Astrocyte (in vitro differentiated cells and primary cell): ENCODE measurements at regions not wholly inside any gene's neighbourhood (a gene's known extent, or its start where the extent isn't known, plus 50 kb on each side); places are given as distances from the start of the nearest gene placed in this dataset.

Experiments
- DNase-seq: peaks from one replicate; pipeline ENCODE4 v3.0.0-alpha.2; 2010; ENCODE audit warnings: low read depth
- FAIRE-seq: peaks from 2 replicates; lab custom pipeline; 2011; peaks lifted over from hg19 to GRCh38; lab: Jason Lieb, UNC
- H2AFZ ChIP-seq: 2 replicates; pipeline ENCODE4 v1.6.0; 2012; ENCODE audit warnings: low read depth, low read length, inconsistent platforms
- H3K27ac ChIP-seq: 2 replicates; pipeline ENCODE4 v1.5.1; 2011; ENCODE audit warnings: low read depth, low read length, inconsistent platforms
- H3K27me3 ChIP-seq: 2 replicates; pipeline ENCODE4 v1.6.0; 2011; ENCODE audit warnings: low read length, inconsistent platforms; ENCODE audit not compliant: insufficient read depth
- H3K36me3 ChIP-seq: 2 replicates; pipeline ENCODE4 v1.5.1; 2011; ENCODE audit warnings: low read length, inconsistent platforms; ENCODE audit not compliant: insufficient read depth
- H3K4me1 ChIP-seq: 2 replicates; pipeline ENCODE4 v1.5.1; 2011; ENCODE audit warnings: low read length, inconsistent platforms; ENCODE audit not compliant: insufficient read depth
- H3K4me2 ChIP-seq: 2 replicates; pipeline ENCODE4 v1.6.0; 2012; ENCODE audit warnings: low read length, inconsistent platforms
- H3K4me3 ChIP-seq: 2 replicates; pipeline ENCODE4 v1.5.1; 2011; ENCODE audit warnings: low read depth, mild to moderate bottlenecking, low read length, inconsistent platforms; ENCODE audit not compliant: insufficient read depth
- H3K79me2 ChIP-seq: 2 replicates; pipeline ENCODE4 v1.6.0; 2012; ENCODE audit warnings: mild to moderate bottlenecking, low read length, inconsistent platforms; ENCODE audit not compliant: insufficient read depth
- H3K9ac ChIP-seq: 2 replicates; pipeline ENCODE4 v1.6.0; 2012; ENCODE audit warnings: mild to moderate bottlenecking, low read length, inconsistent platforms
- H3K9me3 ChIP-seq: 2 replicates; pipeline ENCODE4 v1.5.1; 2012; ENCODE audit warnings: low read depth, mild to moderate bottlenecking, low read length, inconsistent platforms; ENCODE audit not compliant: insufficient read depth
- H4K20me1 ChIP-seq: 2 replicates; pipeline ENCODE4 v1.6.0; 2012; ENCODE audit warnings: low read length, inconsistent platforms; ENCODE audit not compliant: insufficient read depth
- H3K27ac Mint-ChIP-seq: one replicate; pipeline ENCODE4 v1.8.0; 2021; ENCODE audit warnings: mild to moderate bottlenecking, mixed read lengths; ENCODE audit not compliant: unreplicated experiment
- H3K27me3 Mint-ChIP-seq: one replicate; pipeline ENCODE4 v1.8.0; 2021; ENCODE audit warnings: low read depth, mixed read lengths; ENCODE audit not compliant: unreplicated experiment
- H3K36me3 Mint-ChIP-seq: one replicate; pipeline ENCODE4 v1.8.0; 2021; ENCODE audit warnings: low read depth, mixed read lengths; ENCODE audit not compliant: unreplicated experiment
- H3K4me1 Mint-ChIP-seq: one replicate; pipeline ENCODE4 v1.8.0; 2021; ENCODE audit warnings: low read depth, mixed read lengths; ENCODE audit not compliant: unreplicated experiment
- H3K4me3 Mint-ChIP-seq: one replicate; pipeline ENCODE4 v1.8.0; 2021; ENCODE audit warnings: mild to moderate bottlenecking, moderate library complexity, mixed read lengths; ENCODE audit not compliant: unreplicated experiment
- H3K9me3 Mint-ChIP-seq: one replicate; pipeline ENCODE4 v1.8.0; 2021; ENCODE audit warnings: mild to moderate bottlenecking, mixed read lengths; ENCODE audit not compliant: unreplicated experiment
- EZH2 ChIP-seq: IDR thresholded peaks from 2 replicates; pipeline ENCODE4 v1.6.1; 2012; ENCODE audit warnings: mild to moderate bottlenecking, low read length, inconsistent platforms; ENCODE audit not compliant: insufficient read depth
- TF ChIP-seq, protein P1 (sequence below): IDR thresholded peaks from 2 replicates; pipeline ENCODE4 v1.5.1; 2011; ENCODE audit warnings: low read depth, mild to moderate bottlenecking, inconsistent platforms, low read length, moderate library complexity; ENCODE audit not compliant: insufficient read depth

DNA sequence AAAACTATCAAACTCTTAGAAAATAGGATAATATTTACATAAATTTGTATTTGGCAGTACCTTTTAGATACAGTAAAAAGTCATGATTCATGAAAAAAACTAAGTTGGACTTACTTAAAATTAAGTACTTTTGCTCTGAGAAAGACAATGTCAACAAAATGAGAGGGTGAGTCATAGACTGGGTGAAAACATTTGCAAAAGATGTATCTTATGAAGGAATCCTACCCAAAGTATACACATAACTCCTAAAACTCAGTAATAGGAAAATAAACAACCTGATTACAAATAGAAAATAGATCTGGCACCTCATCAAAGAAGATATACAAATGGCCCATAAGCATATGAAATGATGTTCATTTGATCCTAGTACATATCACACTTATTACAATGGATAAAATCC lies 1154.6 kb downstream of the JRKL start:
- H2AFZ ChIP-seq: no peak overlapping the region
- H3K9ac ChIP-seq: no peak overlapping the region
- no peaks in the 10 kb centered on the region for H3K4me1 ChIP-seq
- no peaks in the 10 kb centered on the region for H3K79me2 ChIP-seq
- H3K4me3 ChIP-seq: no peak overlapping the region
- no peak overlapping the region for H3K27ac ChIP-seq
- no peak overlapping the region for H3K4me2 ChIP-seq
- no peaks in the 10 kb centered on the region for H3K36me3 ChIP-seq
- no peaks in the 10 kb centered on the region for H3K36me3 Mint-ChIP-seq
- TF ChIP-seq, protein P1, sequence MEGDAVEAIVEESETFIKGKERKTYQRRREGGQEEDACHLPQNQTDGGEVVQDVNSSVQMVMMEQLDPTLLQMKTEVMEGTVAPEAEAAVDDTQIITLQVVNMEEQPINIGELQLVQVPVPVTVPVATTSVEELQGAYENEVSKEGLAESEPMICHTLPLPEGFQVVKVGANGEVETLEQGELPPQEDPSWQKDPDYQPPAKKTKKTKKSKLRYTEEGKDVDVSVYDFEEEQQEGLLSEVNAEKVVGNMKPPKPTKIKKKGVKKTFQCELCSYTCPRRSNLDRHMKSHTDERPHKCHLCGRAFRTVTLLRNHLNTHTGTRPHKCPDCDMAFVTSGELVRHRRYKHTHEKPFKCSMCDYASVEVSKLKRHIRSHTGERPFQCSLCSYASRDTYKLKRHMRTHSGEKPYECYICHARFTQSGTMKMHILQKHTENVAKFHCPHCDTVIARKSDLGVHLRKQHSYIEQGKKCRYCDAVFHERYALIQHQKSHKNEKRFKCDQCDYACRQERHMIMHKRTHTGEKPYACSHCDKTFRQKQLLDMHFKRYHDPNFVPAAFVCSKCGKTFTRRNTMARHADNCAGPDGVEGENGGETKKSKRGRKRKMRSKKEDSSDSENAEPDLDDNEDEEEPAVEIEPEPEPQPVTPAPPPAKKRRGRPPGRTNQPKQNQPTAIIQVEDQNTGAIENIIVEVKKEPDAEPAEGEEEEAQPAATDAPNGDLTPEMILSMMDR: no peak
- no peak for TF ChIP-seq EZH2
- H3K4me1 Mint-ChIP-seq: no peaks in the 10 kb centered on the region
- H3K27me3 ChIP-seq: no peaks in the 10 kb centered on the region
- no peaks in the 10 kb centered on the region for H4K20me1 ChIP-seq
- DNase-seq: no peak
- no peak overlapping the region for H3K27ac Mint-ChIP-seq
- H3K27me3 Mint-ChIP-seq: no peaks in the 10 kb centered on the region
- H3K9me3 Mint-ChIP-seq: peaks cover 3% of the 10 kb centered on the region
- H3K4me3 Mint-ChIP-seq: no peak overlapping the region
- no peaks in the 10 kb centered on the region for H3K9me3 ChIP-seq
- FAIRE-seq: no peak

DNA sequence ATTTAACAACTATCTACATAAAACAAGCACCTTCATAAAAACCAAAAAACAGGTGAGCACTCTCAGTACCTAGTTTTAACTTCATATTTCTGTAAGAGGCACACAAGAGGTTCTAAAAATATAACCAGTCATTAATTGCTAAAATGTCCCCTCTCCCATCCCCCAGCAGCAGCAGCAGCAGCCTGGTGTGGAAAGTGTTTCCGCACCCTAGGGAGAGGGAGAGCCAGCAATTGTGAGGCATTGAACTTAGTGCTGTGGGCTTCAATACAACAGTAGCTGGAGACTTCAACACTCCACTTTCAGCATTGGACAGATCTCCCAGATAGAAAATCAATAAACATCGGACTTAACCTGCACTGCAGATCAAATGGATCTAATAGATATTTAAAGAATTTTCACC lies 1158.5 kb downstream of the JRKL start:
- no peak for FAIRE-seq
- Mint-ChIP-seq H3K4me1 (peaks cover 4% of the 10 kb centered on the region), H3K9me3 (no peaks in the 10 kb centered on the region), H3K27ac (no peak overlapping the region), H3K36me3 (no peaks in the 10 kb centered on the region), H3K27me3 (no peaks in the 10 kb centered on the region), H3K4me3 (no peak overlapping the region)
- Histone ChIP-seq H3K4me3 (no peak overlapping the region), H3K27me3 (no peaks in the 10 kb centered on the region), H3K9me3 (no peaks in the 10 kb centered on the region), H2AFZ (no peak overlapping the region), H3K36me3 (no peaks in the 10 kb centered on the region), H4K20me1 (no peaks in the 10 kb centered on the region), H3K79me2 (no peaks in the 10 kb centered on the region), H3K27ac (no peak overlapping the region), H3K4me2 (no peak overlapping the region), H3K4me1 (no peaks in the 10 kb centered on the region), H3K9ac (no peak overlapping the region)
- DNase-seq: no peak
- TF ChIP-seq, protein P1: no peak
- TF ChIP-seq EZH2: no peak

DNA sequence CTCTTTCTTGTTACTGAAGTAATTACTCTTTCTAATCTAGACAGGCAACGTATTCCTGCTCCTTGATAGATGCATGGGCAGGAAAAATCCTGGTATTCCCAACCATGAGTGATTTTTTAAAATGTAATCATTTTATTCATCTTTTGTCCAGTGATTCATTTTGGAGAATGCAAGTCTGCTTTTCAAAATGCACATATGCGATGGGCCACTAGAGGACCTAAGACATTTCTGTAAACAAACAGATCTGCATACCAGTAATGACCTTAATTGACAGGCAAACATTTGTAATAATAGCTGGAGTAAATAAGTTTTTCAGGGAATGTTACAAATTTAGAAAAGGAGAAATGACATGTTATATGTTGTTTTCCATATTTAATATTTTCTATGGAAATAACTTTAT lies 1167.6 kb downstream of the JRKL start:
- Histone ChIP-seq H3K9me3 (no peaks in the 10 kb centered on the region), H4K20me1 (no peaks in the 10 kb centered on the region), H3K27ac (no peak overlapping the region), H3K79me2 (no peaks in the 10 kb centered on the region), H3K27me3 (no peaks in the 10 kb centered on the region), H2AFZ (no peak overlapping the region), H3K36me3 (no peaks in the 10 kb centered on the region), H3K4me2 (no peak overlapping the region), H3K4me3 (no peak overlapping the region), H3K9ac (no peak overlapping the region), H3K4me1 (no peaks in the 10 kb centered on the region)
- TF ChIP-seq, protein P1: peak; percentile 26
- TF ChIP-seq EZH2: no peak
- no peak for DNase-seq
- Mint-ChIP-seq H3K4me1 (peaks cover 1% of the 10 kb centered on the region), H3K9me3 (peaks cover 2% of the 10 kb centered on the region), H3K27ac (no peak overlapping the region), H3K4me3 (no peak overlapping the region), H3K36me3 (no peaks in the 10 kb centered on the region), H3K27me3 (no peaks in the 10 kb centered on the region)
- FAIRE-seq: no peak
